Heart right ventricle (tissue), 16 donors: ENCODE measurements at regions not wholly inside any gene's neighbourhood (a gene's known extent, or its start where the extent isn't known, plus 50 kb on each side); places are given as distances from the start of the nearest gene placed in this dataset.

Experiments
- ATAC-seq, 8 donors: fragments of 200-7000 bp; cut with Tn5 transposase; one replicate each; pipeline ENCODE4 v1.9.1; 2020; ENCODE audit warnings: mild to moderate bottlenecking in 8 of 8, moderate library complexity in 8 of 8, moderate number of reproducible peaks in 1 of 8
- DNase-seq, 2 donors: peaks; one replicate each; pipeline ENCODE4 v3.0.0-alpha.2; 2020
- H3K27ac ChIP-seq, 10 donors: fragments of 200-600 bp; sonication (generic) in 2 of 10; one replicate each; pipeline versions ENCODE4 v1.5.0 to v1.8.0; 2020 to 2022; ENCODE audit warnings: mild to moderate bottlenecking in 3 of 10
- H3K27me3 ChIP-seq, 7 donors: fragments of 200-600 bp; one replicate each; pipeline ENCODE4 v1.8.0; 2021 to 2022; ENCODE audit warnings: mild to moderate bottlenecking in 2 of 7
- H3K36me3 ChIP-seq, 9 donors: fragments of 200-600 bp; sonication (generic) in 1 of 9; one replicate each; pipeline versions ENCODE4 v1.5.0 to v1.8.0; 2020 to 2022; ENCODE audit warnings: mild to moderate bottlenecking in 2 of 9
- H3K4me1 ChIP-seq, 9 donors: fragments of 200-600 bp; sonication (generic) in 1 of 9; one replicate each; pipeline versions ENCODE4 v1.5.0 to v1.8.0; 2020 to 2022; ENCODE audit warnings: mild to moderate bottlenecking in 4 of 9
- H3K4me3 ChIP-seq, 10 donors: fragments of 200-600 bp; sonication (generic) in 2 of 10; one replicate each; pipeline versions ENCODE4 v1.5.0 to v1.8.0; 2020 to 2022; ENCODE audit warnings: mild to moderate bottlenecking in 7 of 10, moderate library complexity in 2 of 10
- H3K9me3 ChIP-seq, 11 donors: fragments of 200-600 bp in 10 of 11; sonication (generic) in 2 of 11; one replicate each; pipeline versions ENCODE4 v1.5.0 to v1.8.0; 2013 to 2022; ENCODE audit warnings: mild to moderate bottlenecking in 2 of 11, control low read depth in 1 of 11, moderate library complexity in 1 of 11
- CTCF ChIP-seq, 9 donors: fragments of 200-600 bp; sonication (generic) in 2 of 9; IDR thresholded peaks; one replicate each; pipeline versions ENCODE4 v1.5.0 to v1.8.0; 2021 to 2022; ENCODE audit warnings: antibody characterized with exemption in 9 of 9, mild to moderate bottlenecking in 5 of 9, moderate library complexity in 1 of 9
- WGBS, 2 donors: extraction: QIAGEN DNeasy Blood & Tissue Kit; methylation state at CpG; one replicate each; pipeline ENCODE4 v1.1.7; 2013; ENCODE audit warnings: inconsistent platforms in 1 of 2; 5-methylcytosine and 5-hydroxymethylcytosine counted together
- intact Hi-C, 10 donors: fragments of 100-400 bp; cut with DNase I; formaldehyde crosslinking; loops; one replicate each; pipeline versions ENCODE4 v1.11.1 to v1.14.2; 2022
- donor health status: Arrhythmogenic right ventricular cardiomyopathy.
- donor health status: ischemic (EF 13 %, LVEDD 7.1; RV severe dilation, severe dysfunction).
- donor health status: healthy with polysubstance abuse.
- donor health status: DM: no; HTN: yes; CAD: no.
- donor health status: DM: no; HTN: no; CAD: no.
- donor health status: ischemic (EF 25% LVEDD 6.9; RV normal size, moderate dysfunction).
- donor health status: ischemic (EF 25% LVEDD 5.7; RV mildly dilated, moderate dysfunction).
- donor health status: healthy.
- donor health status: DM: yes; HTN: yes; CAD: no.
- donor health status: Ischemic cardiomyopathy.
- donor health status: ischemic (EF 35%, LVEDD 5.7; RV mildly dilated, moderate dysfunction).
- donor health status: nonischemic (EF 11% LVEDD 7.7; RV severe dilation, severe dysfunction).
- donor health status: DM: yes; HTN: yes; CAD: no.
- donor health status: PGD.
- donor health status: ischemic (EF 29% LVEDD 5.4; RV normal size, mild dysfunction).
- donor health status: nonischemic (EF 23%, LVEDD 6.1; RV moderate dilation, normal function).

- no peak for DNase-seq
Observed at GRCh38 chr2:21800356-21800755, 676.6 kb downstream of the TDRD15 start.

GRCh38 chr2:21803550-21803949, 679.8 kb downstream of the TDRD15 start:
- no peak for TF ChIP-seq CTCF (IDR thresholded peaks at IDR 0.05)
- DNase-seq (no peak), ATAC-seq (peak in 1 of 8 donors; percentile 49)
- H3K27ac ChIP-seq = no peak overlapping the region
- H3K27me3 ChIP-seq = no peaks in the 10 kb centered on the region
- WGBS, 2 donors = 63 to 72% methylated on average over 3 of the region's 3 CpGs
- H3K36me3 ChIP-seq = no peaks in the 10 kb centered on the region
- H3K4me3 ChIP-seq = no peak overlapping the region
- no peaks in the 10 kb centered on the region for H3K9me3 ChIP-seq
- intact Hi-C loops = no loop called here
- H3K4me1 ChIP-seq = peaks cover 0 to 16% (median 0%) of the 10 kb centered on the region in 9 donors

More at GRCh38 chr2:21800356-21800755, 676.6 kb downstream of the TDRD15 start:
- H3K4me1 ChIP-seq = peaks cover 0 to 16% (median 0%) of the 10 kb centered on the region in 9 donors
- no peaks in the 10 kb centered on the region for H3K27me3 ChIP-seq
- WGBS, 2 donors = 56 to 57% methylated on average over 1 of the region's 1 CpG
- ATAC-seq = no peak
- no peaks in the 10 kb centered on the region for H3K36me3 ChIP-seq
- intact Hi-C loops = no loop called here
- no peak overlapping the region for H3K4me3 ChIP-seq
- no peak overlapping the region for H3K27ac ChIP-seq
- no peak for TF ChIP-seq CTCF (IDR thresholded peaks at IDR 0.05)
- no peaks in the 10 kb centered on the region for H3K9me3 ChIP-seq

- H3K27ac ChIP-seq = peak overlapping the region in 7 of 10 donors; percentile 24 to 59 (median 32)
- DNase-seq (no peak), ATAC-seq (peak in 6 of 8 donors; percentile 58 to 86 (median 81))
- TF ChIP-seq CTCF (IDR thresholded peaks at IDR 0.05) = no peak
- intact Hi-C loops = no loop called here
- no peaks in the 10 kb centered on the region for H3K27me3 ChIP-seq
- 42 to 53% methylated on average over 3 of the region's 3 CpGs for WGBS, 2 donors
- no peaks in the 10 kb centered on the region for H3K9me3 ChIP-seq
- H3K4me1 ChIP-seq = peaks cover 0 to 16% (median 0%) of the 10 kb centered on the region in 9 donors
- no peaks in the 10 kb centered on the region for H3K36me3 ChIP-seq
- H3K4me3 ChIP-seq = no peak overlapping the region
Observed at GRCh38 chr2:21804151-21804550, 680.4 kb downstream of the TDRD15 start.

- Histone ChIP-seq H3K36me3 (no peaks in the 10 kb centered on the region), H3K4me3 (no peak overlapping the region), H3K27me3 (no peaks in the 10 kb centered on the region), H3K4me1 (no peaks in the 10 kb centered on the region), H3K9me3 (no peaks in the 10 kb centered on the region), H3K27ac (no peak overlapping the region)
- no peak for TF ChIP-seq CTCF (IDR thresholded peaks at IDR 0.05)
- intact Hi-C loops = no loop called here
- DNase-seq = no peak
- ATAC-seq = no peak
- 74 to 76% methylated on average over 2 of the region's 2 CpGs for WGBS, 2 donors
Observed at GRCh38 chr2:21811541-21811940, 687.8 kb downstream of the TDRD15 start.
